Hypothalamus (tissue), 51 donors: ENCODE measurements at regions not wholly inside any gene's neighbourhood (a gene's known extent, or its start where the extent isn't known, plus 50 kb on each side); places are given as distances from the start of the nearest gene placed in this dataset.
"Not testable (repeated sequence)": the region's sequence is repeated elsewhere in the genome, so short reads cannot be mapped to it uniquely, and the experiment has no call there.

Source experiments
- DNase-seq, 51 donors: peaks; one replicate each; lab custom pipeline; 2025; lab: John Stamatoyannopoulos, UW

DNA sequence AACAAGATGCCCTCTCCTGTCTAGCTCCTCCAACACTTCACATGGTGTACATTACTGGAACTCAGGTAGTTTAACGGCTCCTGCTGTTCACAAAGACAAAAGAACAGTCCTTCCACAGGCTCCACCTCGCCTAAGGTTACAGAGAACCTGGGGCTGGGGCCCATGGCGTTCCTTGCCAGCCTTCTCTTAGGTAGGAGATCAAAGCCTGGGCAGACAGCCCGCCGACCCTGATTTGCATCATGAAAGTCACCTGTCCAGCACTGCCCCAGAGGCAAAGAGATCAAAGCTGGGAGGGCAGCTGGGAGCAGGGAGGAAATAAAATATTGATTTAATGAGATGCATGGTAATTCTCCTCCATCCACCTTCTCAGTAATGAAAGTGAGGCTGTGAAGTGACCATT lies 115.0 kb upstream of the SLIT3 start:
- no peak for DNase-seq

DNA sequence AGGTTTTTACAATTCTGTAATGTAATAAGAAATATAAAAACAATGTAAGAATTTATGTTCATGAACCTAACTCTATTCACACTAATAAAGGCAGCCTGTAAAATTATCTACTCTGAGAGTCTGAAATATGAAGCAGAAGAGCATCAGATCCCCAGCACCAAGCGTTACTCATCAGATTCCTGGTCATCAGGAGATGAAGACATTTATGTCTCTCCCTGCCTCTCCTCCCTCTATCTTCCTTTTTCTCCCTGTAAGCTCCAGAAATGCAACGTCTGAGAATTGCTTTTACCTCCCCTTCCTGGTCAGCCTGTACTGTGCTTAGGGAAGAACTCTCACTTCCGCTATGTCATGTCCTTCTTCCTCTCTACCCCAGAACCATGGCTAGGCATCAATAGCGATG lies 114.4 kb upstream of the SLIT3 start:
- no peak for DNase-seq

DNA sequence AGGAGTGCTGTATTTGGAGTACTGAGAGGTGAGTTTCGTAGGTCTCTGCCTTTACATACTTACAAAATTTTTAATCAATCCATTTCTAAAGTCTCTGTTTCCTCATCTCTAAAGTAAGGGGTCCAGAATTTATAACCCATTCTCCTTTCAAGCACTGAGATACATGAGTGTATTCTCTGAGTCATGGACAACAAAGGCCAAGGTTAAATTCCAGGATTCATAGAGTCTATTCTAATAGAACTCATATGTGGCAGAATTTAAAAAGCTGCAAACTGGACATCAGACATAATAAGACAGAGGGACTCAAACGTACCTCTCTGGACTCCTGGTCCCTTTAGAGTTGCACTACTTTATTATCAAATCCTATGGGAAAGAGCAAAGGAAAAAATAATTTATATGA lies 112.5 kb upstream of the SLIT3 start:
- DNase-seq, result no peak

DNA sequence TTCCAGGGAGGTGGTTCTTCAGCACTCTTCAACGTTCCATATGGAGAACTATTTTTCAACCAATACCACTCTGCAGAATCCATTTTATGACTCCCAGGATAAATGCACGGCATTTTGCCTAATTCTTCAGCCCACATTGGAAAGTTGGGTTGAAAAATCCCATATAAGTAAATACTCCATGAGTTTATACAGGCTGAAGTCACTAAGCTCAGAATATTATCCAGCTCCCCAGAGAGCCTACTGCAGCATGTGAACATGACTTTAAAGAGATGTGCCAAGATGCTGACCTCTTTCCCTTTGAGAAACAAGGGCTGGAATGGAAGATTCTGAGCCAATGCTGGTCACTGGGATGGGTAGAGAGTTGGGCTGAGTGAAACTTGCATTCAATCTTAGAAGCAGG lies 111.9 kb upstream of the SLIT3 start:
- DNase-seq, result no peak

DNA sequence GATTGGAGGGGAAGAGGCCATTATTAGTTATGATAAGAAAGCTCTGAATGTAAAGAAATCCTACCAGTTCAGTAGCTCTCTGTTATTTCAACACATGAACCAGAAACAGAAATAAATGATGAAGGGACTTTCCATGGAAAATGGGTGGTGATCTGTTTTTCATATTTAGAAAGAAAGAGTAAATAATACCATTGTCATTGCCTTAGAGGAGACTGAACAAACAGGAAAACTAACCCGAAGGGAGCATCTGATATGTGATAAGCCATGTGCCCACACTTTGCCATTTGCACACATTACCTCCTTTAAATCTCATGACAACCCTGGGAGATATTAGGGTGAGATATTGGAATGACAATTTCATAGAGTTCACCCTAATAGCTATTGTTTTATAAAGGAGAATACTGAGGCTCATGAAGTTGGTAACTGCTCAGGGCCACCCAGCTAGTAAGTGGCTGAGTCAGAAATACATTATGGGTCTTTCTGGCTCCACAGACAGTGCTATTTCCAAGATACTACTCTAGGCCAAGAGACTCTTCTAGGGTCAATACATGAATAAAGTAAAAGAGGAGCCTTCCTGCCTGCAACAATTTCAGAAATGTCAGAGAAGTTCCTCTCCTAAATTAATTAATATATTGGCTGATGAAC lies 111.0 kb upstream of the SLIT3 start:
- DNase-seq, result no peak

DNA sequence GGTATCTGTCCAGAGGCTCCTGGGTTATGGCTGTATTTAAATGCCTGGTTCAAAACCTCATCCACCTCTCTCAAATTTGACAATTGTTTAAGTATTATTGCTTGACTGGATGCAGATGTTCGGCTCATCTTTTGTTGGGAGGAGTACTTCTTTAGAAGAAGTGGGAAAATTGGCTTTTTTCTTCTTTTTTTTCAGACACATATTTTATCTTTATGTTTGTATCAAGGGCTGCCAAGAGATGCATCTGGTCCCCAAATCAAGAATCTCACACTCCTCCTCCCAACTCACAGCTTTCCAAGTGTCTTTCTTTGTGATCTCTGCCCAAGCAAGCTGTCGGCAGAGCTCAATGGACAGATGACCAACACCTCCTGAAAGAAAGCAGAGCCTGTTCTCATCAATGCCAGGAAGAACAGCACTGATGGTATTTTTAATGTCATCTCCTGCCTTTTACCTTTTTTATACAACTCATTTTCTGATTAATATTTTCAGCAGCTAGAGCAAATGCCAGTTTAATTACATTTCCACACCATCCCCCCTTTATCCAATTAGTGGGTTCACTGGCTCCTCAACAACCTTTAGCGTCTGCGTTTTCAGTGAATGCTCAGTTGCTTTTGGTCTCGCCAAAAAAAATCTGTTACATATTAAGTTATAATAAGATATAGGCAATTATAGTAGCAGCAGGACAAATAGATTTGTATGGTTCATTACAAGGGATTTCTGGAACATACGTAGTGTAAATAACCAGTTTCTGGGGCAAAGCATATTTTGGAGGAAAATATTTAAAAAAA lies 110.3 kb upstream of the SLIT3 start:
- DNase-seq, result no peak

DNA sequence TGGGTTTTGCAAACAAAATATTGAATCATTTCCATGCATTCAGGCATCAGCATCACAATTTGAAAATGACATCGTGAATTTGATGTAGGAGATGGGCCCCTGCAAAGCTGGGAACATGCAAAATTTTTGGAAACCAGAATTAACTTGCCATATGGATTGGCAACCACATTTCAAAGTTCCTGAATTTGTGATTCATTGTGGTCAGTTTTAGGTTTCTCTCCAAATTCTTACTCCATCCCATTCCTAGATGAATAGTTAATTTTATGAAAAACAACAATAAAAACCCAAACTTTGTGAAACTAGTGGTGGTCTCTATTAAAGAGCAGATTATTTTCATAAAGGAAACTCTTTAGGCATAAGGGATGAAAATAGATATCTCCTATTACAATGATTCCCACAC lies 107.8 kb upstream of the SLIT3 start:
- DNase-seq, result no peak

DNA sequence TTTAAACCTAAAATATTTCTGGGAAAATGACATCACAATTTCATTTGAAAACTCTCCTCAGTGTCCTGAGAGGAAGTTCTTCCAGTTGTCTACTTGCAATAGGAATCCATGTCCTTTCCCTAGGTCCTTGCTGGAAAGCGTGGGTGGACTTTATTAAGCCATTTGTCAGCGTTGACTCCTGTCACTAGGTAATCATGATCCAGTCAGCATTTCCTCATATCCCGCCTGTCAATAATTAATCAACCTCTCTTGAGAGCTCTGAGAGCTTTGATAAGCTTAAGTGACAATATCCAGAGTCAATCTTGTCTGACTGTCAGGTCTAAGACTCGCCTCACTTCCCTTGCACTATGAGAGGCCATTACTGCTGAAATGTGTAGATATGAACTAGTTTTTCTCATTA lies 107.2 kb upstream of the SLIT3 start:
- DNase-seq, result no peak

DNA sequence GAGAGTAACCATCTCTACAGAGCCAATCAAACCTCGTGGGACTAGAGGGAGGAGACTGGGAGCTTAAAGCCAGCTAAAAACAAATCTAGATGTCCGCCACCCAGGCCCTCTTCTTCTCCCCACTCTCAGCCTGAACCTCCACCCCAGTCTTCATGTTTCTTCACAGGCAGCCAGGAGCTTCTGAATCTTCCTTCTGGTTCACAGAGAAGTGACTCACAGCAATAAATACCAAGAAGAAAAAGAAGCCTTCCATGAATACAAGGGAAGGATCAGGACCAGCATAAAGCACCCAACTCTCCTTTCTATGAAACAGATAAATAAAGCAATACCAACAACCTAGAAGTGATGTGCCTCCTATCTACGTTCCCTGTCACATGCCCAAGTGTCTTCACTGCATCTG lies 103.3 kb upstream of the SLIT3 start:
- no peak for DNase-seq

DNA sequence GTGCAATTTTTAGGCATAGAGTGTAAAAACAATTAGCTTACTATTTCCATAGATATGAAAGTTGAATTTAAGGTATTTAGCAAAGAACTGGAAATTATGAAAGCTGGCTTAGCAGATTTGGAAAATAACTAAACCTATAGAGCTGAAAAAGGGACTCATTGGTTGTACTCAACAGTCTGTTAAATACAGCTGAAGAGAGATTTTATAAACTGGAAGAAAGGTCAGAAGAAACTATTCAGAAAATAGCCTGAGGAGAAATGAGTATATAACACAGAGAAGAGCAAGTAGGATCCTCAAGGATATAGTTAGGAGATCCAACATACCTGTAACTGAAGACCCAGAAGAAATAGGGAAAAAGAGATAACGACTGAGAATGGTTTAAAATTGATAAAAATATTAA lies 97.6 kb upstream of the SLIT3 start:
- no peak for DNase-seq

DNA sequence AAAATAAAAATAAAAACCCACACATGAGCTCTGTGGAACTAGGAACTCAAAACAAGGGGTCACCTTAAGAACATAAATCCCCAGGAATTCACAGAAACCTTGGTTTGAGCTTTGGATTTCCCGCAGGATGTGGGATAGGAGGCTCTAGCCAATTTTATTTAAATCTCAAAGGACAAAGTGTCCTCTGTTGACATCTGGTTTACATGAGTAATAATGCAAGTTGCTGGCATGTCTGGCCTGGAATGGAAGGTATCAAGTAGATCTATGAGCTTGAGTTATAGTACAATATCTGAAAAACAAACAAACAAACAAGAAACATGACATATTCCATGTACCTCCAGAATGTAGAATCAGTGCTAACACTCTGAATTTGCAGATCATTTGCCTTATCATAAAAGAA lies 94.2 kb upstream of the SLIT3 start:
- DNase-seq, result no peak

DNA sequence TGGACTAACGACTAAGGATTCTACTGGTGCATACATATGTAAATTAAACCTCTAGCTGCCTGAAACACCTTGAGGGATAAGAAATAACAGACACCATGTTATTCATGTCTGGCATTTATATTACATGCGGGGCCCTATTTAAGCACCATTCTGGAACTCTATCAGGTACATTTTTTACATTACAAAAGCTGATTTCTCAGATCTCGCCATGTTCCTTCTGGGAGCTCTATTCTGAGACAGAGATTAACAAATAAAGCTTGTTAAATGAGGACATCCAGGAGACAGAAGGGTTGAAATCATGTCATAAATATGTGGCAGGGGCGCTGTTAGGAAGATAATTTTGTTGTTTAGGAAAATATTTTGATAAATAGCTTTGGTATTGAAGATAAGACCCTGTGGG lies 93.4 kb upstream of the SLIT3 start:
- no peak for DNase-seq

DNA sequence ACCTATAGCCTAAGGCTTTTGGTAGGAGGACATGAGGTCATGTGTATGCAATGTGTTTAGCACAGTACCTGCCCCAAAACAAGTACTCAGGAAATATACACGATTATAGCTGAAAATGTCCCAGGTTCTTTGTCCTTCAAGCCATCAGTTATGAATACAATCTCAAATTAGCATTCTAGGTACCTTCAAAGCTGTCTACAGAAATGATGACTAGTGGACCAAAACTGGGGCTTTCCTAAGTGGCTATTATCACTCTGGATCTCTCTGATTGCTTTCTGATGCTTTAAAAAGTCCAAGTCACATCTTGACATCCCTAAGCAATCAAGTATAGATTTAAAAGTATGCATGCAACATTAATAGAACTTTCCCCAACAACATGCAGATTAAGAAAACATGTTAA lies 93.0 kb upstream of the SLIT3 start:
- no peak for DNase-seq

DNA sequence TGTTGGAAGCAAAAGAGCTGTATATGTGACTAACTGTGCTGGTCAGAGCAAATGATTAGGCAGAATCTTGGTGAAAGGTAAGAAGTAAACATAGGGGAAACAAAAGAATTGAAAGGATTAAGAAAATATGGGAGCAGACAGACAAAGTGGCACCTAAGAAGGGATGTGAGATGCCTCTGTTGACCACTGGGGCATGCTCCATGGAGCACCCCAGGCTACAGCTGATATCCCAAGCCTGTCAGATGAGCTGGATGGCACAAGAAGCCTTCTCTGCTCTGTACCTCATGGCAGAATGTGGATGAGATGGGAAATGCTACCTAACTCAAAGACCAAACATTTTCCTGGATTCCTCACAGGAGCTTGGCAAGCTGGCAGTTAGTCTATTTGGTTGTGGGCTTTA lies 89.3 kb upstream of the SLIT3 start:
- DNase-seq, result no peak

DNA sequence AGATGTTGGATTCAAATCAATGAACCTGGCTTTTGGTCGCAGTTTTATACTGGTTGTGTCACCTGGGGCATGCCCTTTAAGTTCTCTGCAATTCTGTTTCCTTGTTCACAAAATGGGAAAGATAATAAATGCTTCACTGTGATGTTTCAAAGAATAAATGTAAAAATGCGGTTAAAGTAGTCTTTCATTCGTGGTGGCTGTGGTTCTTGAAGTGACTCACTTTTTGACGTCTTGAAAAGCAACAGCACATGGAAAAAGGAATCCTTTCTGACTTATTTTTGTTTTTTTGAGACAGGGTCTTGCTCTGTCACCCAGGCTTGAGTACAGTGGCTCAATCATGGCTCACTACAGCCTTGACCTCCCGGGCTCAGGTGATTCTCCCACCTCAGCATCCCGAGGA lies 88.4 kb upstream of the SLIT3 start:
- no peak for DNase-seq

DNA sequence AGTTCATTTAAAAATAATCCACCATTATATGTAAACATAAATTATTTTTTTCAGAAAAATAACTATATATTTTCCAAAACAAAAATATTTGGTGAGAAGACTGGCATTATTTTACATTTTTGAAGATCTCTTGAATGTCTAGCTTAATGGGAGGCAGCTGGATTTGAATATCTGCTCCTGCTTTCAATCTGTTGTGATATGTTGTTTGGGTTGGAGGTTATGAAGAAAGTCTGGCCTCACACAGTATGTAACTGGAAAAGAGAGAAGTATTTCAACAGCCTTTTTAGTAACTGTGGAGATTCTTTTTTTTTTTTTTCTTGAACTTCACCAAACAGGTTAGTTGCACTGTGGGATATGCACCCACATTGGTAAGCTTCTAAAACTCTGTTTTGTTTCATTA lies 84.7 kb upstream of the SLIT3 start:
- DNase-seq, result no peak

DNA sequence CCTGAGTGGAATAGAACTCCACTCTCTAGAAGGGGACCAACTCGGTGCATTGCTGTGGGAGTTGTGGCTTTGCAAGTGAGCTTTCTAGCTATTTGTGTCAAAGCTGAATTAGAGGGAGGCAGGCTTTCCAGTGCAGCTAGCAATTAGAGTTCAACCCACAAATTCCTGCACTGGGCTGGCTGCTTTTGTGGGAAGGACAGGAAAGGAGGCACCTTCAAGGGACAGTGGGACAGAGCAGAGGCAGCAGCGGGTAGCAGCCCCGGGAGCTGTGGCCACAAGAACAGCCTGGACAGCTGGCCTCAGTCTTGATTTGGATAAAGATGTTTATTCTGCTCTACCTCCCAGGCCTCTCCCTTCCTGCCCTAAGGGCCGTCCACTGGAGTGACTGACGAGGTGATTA lies 83.7 kb upstream of the SLIT3 start:
- no peak for DNase-seq

DNA sequence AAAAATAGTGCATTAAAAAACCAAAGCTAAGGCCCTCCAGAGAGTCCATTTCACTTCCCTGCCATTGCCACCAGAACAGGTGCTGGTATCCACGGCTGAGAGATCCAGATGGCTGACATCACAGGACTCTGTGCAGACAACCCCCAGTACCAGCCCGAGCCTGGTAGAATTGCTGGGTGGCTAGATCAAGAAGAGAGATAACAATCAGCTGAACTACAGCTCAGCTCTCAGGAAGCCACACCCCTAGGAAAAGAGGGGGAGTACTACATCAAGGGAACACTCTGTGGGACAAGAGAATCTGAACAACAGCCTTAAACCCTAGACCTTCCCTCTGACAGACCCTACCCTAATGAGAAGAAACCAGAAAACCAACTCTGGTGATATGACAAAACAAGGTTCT lies 73.8 kb upstream of the SLIT3 start:
- DNase-seq, result no peak

DNA sequence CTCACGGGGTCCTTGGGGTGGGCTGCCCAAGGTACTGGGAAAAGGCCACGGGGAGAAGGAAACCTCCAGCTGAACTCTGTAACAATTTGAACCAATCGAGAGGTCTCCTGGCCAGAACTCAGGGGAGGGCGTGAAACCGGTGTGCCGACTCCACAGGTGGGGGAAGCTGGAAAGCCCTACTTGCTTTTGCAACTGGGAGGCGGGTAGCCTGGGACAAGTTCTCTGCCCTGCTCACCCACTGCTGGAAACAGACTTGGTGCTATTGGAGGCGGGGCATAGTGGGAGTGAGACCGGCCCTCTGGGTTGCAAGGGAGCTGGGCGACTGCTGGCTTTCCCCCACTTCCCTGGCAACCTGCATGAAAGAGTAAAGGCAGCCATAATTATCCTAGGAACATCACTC lies 73.2 kb upstream of the SLIT3 start:
- no peak for DNase-seq

DNA sequence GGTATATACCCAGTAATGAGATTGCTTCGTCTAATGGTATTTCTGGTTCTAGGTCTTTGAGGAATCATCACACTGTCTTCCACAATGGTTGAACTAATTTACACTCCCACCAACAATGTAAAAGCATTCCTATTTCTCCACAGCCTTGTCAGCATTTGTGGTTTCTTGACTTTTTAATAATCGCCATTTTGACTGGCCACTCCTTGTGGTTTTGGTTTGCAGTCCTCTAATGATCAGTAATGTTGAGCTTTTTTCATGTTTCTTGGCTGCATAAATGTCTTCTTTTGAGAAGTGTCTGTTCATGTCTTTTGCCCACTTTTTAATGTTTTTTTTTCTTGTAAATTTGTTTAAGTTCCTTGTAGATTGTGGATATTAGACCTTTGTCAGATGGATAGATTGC lies 70.9 kb upstream of the SLIT3 start:
- DNase-seq, result not testable (repeated sequence)

DNA sequence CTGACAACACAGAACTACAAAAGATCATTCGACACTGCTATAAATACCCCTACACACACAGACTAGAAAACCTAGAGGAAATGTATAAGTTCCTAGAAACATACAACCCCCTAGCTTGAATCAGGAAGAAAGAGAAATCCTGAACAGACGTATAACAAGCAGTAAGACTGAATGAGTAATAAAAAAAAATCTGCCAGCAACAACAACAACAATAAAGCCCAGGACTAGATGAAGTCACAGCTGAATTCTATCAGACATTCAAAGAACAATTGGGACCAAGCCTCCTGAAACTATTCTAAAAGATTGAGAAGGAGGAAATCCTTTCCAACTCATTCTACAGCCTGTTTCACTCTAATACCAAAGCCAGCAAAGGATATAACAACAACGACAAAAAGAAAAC lies 68.2 kb upstream of the SLIT3 start:
- no peak for DNase-seq

DNA sequence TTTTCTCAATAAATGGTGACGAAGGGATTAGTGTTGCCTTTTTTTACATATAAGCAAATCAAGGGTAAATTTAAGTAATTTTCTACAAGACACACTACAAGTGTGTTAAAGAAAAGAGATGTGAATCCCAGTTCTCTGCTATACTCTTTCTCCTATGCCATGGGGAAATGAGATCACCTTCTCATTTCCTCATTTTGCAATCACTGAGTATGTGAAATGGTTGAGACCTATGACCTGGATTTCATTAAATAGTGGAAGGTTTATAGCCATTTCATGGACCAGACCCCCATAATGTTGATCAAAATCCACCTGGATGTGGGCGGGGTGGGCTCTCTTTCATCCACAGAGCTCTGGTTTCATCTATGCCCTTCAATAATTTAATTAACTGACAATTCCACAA lies 66.9 kb upstream of the SLIT3 start:
- no peak for DNase-seq

DNA sequence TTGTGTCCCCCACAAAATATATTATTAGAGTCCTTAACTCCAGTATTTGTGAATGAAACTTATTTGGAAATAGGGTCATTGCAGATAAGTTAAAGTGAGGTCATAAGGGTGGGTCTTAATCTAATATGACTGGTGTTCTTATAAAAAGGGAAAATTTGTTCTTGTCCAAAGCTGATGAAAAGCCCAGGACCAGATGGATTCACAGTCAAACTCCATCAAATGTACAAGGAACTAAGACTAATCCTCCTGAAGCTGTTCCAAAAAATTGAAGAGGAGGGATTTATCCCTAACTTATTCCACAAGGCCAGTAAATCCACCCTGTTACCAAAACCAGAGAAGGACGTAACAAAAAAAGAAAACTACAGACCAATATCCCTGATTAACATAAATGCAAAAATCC lies 56.4 kb upstream of the SLIT3 start:
- no peak for DNase-seq
